ENCODE measurements at regions not wholly inside any gene's neighbourhood (a gene's known extent, or its start where the extent isn't known, plus 50 kb on each side); places are given as distances from the start of the nearest gene placed in this dataset.

DNA sequence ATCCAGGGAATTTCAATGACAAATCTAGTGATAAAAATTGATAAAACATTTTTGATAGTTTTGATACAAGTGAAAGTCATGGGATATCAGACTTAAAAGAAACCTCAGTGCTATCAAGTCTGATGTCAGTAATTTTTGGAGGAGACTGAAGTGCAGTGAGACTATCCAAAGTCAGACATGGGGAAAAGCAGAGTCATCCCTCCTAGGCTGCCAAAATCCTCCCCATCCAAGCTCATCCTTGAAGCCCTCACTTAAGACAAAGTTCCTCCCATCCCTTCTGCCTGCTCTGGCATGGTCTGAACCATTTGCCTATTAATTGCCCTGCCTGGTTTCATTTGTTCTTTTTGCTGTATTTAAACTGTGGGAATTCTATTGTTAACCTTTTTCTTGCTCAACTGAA, 456.9 kb upstream of the UBE2E2 start:
- H3K4me3 ChIP-seq (ENCODE audit: low read depth, low read length, poor library complexity, severe bottlenecking), result no peak overlapping the region
- H4K20me1 ChIP-seq (ENCODE audit: insufficient read depth, low read length), result no peaks in the 10 kb centered on the region
- H3K4me2 ChIP-seq (ENCODE audit: low read length), result no peak overlapping the region
- H3F3A ChIP-seq (ENCODE audit: insufficient read depth, low read length), result no peaks in the 10 kb centered on the region
- H3K9me2 ChIP-seq (ENCODE audit: low read depth, low read length), result no peaks in the 10 kb centered on the region
- no peak overlapping the region for H3K27ac ChIP-seq (ENCODE audit: low read depth, low read length, poor library complexity, severe bottlenecking)
- H2AFZ ChIP-seq (ENCODE audit: low read length), result no peak overlapping the region
- no peaks in the 10 kb centered on the region for H3K9me3 ChIP-seq (ENCODE audit: low read length)
- no peaks in the 10 kb centered on the region for H3K4me1 ChIP-seq (ENCODE audit: insufficient read depth, low read length, severe bottlenecking)
- no peaks in the 10 kb centered on the region for H3K27me3 ChIP-seq (ENCODE audit: insufficient read depth, low read length)
- no peak overlapping the region for H3K9ac ChIP-seq (ENCODE audit: low read length)
- no peaks in the 10 kb centered on the region for H3K36me3 ChIP-seq (ENCODE audit: insufficient read depth, low read length)
- TF ChIP-seq, protein P1, sequence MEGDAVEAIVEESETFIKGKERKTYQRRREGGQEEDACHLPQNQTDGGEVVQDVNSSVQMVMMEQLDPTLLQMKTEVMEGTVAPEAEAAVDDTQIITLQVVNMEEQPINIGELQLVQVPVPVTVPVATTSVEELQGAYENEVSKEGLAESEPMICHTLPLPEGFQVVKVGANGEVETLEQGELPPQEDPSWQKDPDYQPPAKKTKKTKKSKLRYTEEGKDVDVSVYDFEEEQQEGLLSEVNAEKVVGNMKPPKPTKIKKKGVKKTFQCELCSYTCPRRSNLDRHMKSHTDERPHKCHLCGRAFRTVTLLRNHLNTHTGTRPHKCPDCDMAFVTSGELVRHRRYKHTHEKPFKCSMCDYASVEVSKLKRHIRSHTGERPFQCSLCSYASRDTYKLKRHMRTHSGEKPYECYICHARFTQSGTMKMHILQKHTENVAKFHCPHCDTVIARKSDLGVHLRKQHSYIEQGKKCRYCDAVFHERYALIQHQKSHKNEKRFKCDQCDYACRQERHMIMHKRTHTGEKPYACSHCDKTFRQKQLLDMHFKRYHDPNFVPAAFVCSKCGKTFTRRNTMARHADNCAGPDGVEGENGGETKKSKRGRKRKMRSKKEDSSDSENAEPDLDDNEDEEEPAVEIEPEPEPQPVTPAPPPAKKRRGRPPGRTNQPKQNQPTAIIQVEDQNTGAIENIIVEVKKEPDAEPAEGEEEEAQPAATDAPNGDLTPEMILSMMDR (IDR thresholded peaks at IDR 0.05; ENCODE audit: low read length), result no peak
- TF ChIP-seq EZH2 (IDR thresholded peaks at IDR 0.05; ENCODE audit: borderline replicate concordance, low read length), result no peak
- no peaks in the 10 kb centered on the region for H3K79me2 ChIP-seq (ENCODE audit: insufficient read depth, low read length)

DNA sequence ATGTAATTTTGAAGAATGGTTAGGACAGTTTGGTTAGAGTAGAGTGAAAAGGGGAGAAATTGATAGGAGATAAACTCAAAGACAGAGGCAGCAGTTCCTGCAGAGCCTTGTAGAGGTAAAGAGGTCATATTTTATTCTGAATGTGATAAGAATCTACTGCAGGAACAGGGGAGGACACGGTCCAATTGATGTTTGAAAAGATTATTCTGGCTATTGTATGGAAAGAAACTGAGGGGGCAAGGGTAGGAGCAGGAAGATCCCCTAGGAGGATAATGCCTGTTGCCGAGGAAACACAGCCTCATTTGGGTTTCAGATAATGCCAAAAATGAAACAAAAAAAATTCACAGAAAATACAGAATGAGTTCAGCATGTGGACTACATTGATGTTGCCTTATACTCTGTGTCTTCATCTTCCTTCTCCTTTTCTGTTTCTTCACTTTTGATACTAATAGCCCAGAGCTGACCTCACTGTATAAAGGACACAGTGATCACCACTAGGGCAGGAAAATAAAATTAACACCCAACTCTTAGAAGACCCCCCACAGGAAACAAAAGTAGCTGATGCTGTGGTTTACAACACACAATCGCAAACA, 454.6 kb upstream of the UBE2E2 start:
- H3K4me3 ChIP-seq (ENCODE audit: low read depth, low read length, poor library complexity, severe bottlenecking), result no peak overlapping the region
- no peak overlapping the region for H3K4me2 ChIP-seq (ENCODE audit: low read length)
- no peaks in the 10 kb centered on the region for H3F3A ChIP-seq (ENCODE audit: insufficient read depth, low read length)
- no peaks in the 10 kb centered on the region for H3K27me3 ChIP-seq (ENCODE audit: insufficient read depth, low read length)
- H2AFZ ChIP-seq (ENCODE audit: low read length), result no peak overlapping the region
- no peak overlapping the region for H3K27ac ChIP-seq (ENCODE audit: low read depth, low read length, poor library complexity, severe bottlenecking)
- H3K9me3 ChIP-seq (ENCODE audit: low read length), result no peaks in the 10 kb centered on the region
- no peaks in the 10 kb centered on the region for H4K20me1 ChIP-seq (ENCODE audit: insufficient read depth, low read length)
- H3K9ac ChIP-seq (ENCODE audit: low read length), result no peak overlapping the region
- H3K9me2 ChIP-seq (ENCODE audit: low read depth, low read length), result no peaks in the 10 kb centered on the region
- TF ChIP-seq, protein P1 (IDR thresholded peaks at IDR 0.05; ENCODE audit: low read length), result no peak
- H3K79me2 ChIP-seq (ENCODE audit: insufficient read depth, low read length), result no peaks in the 10 kb centered on the region
- no peaks in the 10 kb centered on the region for H3K36me3 ChIP-seq (ENCODE audit: insufficient read depth, low read length)
- H3K4me1 ChIP-seq (ENCODE audit: insufficient read depth, low read length, severe bottlenecking), result no peaks in the 10 kb centered on the region

DNA sequence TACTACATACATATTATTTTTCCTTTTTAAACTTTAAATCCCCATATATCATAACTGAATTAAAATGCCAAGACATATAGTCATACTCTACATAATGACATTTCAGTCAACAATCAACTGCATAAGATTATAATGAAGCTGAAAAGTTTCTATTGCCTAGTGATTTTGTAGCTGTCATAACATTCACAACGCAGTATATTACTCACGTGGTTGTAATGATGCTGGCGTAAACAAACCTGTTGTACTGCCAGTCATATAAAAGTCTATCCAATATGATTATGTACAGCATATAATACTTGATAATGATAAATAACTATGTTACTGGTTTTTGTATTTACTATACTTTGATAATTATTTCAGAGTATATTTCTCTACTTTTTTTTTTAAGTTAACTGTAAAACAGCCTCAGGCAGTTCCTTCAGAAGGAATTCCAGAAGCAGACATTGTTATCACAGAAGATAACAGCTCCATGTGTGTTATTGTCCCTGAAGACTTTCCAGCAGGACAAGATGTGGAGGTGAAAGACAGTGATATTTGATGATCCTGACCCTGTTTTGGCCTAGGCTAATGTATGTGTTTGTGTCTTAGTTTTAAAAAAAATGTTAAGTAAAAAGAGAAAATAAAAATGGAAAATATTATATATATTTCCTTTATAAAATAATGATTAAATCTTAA, 443.4 kb upstream of the UBE2E2 start:
- H3K79me2 ChIP-seq (ENCODE audit: insufficient read depth, low read length), result no peaks in the 10 kb centered on the region
- H3K4me2 ChIP-seq (ENCODE audit: low read length), result no peak overlapping the region
- H3K27ac ChIP-seq (ENCODE audit: low read depth, low read length, poor library complexity, severe bottlenecking), result no peak overlapping the region
- H3K9me2 ChIP-seq (ENCODE audit: low read depth, low read length), result no peaks in the 10 kb centered on the region
- H4K20me1 ChIP-seq (ENCODE audit: insufficient read depth, low read length), result no peaks in the 10 kb centered on the region
- no peaks in the 10 kb centered on the region for H3K36me3 ChIP-seq (ENCODE audit: insufficient read depth, low read length)
- no peaks in the 10 kb centered on the region for H3K27me3 ChIP-seq (ENCODE audit: insufficient read depth, low read length)
- H2AFZ ChIP-seq (ENCODE audit: low read length), result no peak overlapping the region
- no peaks in the 10 kb centered on the region for H3F3A ChIP-seq (ENCODE audit: insufficient read depth, low read length)
- H3K4me1 ChIP-seq (ENCODE audit: insufficient read depth, low read length, severe bottlenecking), result no peaks in the 10 kb centered on the region
- no peaks in the 10 kb centered on the region for H3K9me3 ChIP-seq (ENCODE audit: low read length)
- H3K4me3 ChIP-seq (ENCODE audit: low read depth, low read length, poor library complexity, severe bottlenecking), result no peak overlapping the region
- TF ChIP-seq, protein P1 (IDR thresholded peaks at IDR 0.05; ENCODE audit: low read length), result no peak
- TF ChIP-seq EZH2 (IDR thresholded peaks at IDR 0.05; ENCODE audit: borderline replicate concordance, low read length), result no peak
- H3K9ac ChIP-seq (ENCODE audit: low read length), result no peak overlapping the region
